SK-N-SH (cell line): ENCODE measurements at regions not wholly inside any gene's neighbourhood (a gene's known extent, or its start where the extent isn't known, plus 50 kb on each side); places are given as distances from the start of the nearest gene placed in this dataset.

Source experiments
- CTCF ChIA-PET: fragments of 300-600, 350-600 bp; formaldehyde crosslinking; extraction: SDS; loops from one replicate; lab custom pipeline; 2021; lab: Yijun Ruan, JAX
- POLR2A ChIA-PET: fragments of 350-600 bp; sonication (Branson Sonifier 250); formaldehyde crosslinking; extraction: SDS; loops from one replicate; lab custom pipeline; 2020; ENCODE audit warnings: antibody characterized with exemption, inconsistent platforms; lab: Yijun Ruan, JAX
- DNase-seq: peaks from one replicate; pipeline ENCODE4 v3.0.0; 2012
- H2AFZ ChIP-seq: fragments of 200-600 bp; sonication (generic); 2 replicates; pipeline ENCODE4 v1.8.1; 2016; ENCODE audit warnings: antibody characterized with exemption, mild to moderate bottlenecking, low read depth
- H3F3A ChIP-seq: fragments of 200-600 bp; sonication (generic); replicated peaks from 2 replicates; pipeline ENCODE3; 2016; ENCODE audit warnings: antibody characterized with exemption, mild to moderate bottlenecking; ENCODE audit not compliant: insufficient read depth
- H3K27ac ChIP-seq, 2 experiments: fragments of 200-500 bp in 1 of 2; fragments of 200-600 bp in 1 of 2; sonication (Bioruptor generic) in 1 of 2; sonication (generic), shearing (Covaris generic) in 1 of 2; 2 replicates each; pipeline versions ENCODE4 v1.5.1 to v1.6.1; 2014 to 2016; ENCODE audit warnings: low read depth in 2 of 2, inconsistent platforms in 1 of 2, low read length in 1 of 2, mild to moderate bottlenecking in 1 of 2, mixed read lengths in 1 of 2
- H3K27me3 ChIP-seq: fragments of 200-600 bp; sonication (generic), shearing (Covaris generic); 2 replicates; pipeline ENCODE4 v1.6.1; 2016; ENCODE audit warnings: mixed run types; ENCODE audit not compliant: insufficient read depth
- H3K36me3 ChIP-seq, 2 experiments: fragments of 200-500 bp in 1 of 2; fragments of 200-600 bp in 1 of 2; sonication (Bioruptor generic) in 1 of 2; sonication (generic) in 1 of 2; replicated peaks in 1 of 2; 2 replicates each; pipeline versions ENCODE3 to v1.5.1; 2014 to 2016; ENCODE audit warnings: low read length in 1 of 2, mild to moderate bottlenecking in 1 of 2; ENCODE audit not compliant: insufficient read depth in 2 of 2, control insufficient read depth in 1 of 2
- H3K4me1 ChIP-seq, 2 experiments: fragments of 200-500 bp in 1 of 2; fragments of 200-600 bp in 1 of 2; sonication (Bioruptor generic) in 1 of 2; sonication (generic), shearing (Covaris generic) in 1 of 2; 2 replicates each; pipeline versions ENCODE4 v1.5.1 to v1.6.1; 2014 to 2016; ENCODE audit warnings: low read depth in 1 of 2, low read length in 1 of 2, mixed run types in 1 of 2; ENCODE audit not compliant: insufficient read depth in 2 of 2, control insufficient read depth in 1 of 2
- H3K4me2 ChIP-seq: fragments of 200-600 bp; sonication (generic), shearing (Covaris generic); 2 replicates; pipeline ENCODE4 v1.6.1; 2017; ENCODE audit warnings: mixed run types
- H3K4me3 ChIP-seq, 2 experiments: fragments of 200-500 bp in 1 of 2; fragments of 200-600 bp in 1 of 2; sonication (Bioruptor generic) in 1 of 2; sonication (generic), shearing (Covaris generic) in 1 of 2; 2 replicates each; pipeline versions ENCODE4 v1.5.1 to v1.8.1; 2014 to 2016; ENCODE audit warnings: low read depth in 2 of 2, inconsistent platforms in 1 of 2, low read length in 1 of 2, mild to moderate bottlenecking in 1 of 2, mixed read lengths in 1 of 2, moderate library complexity in 1 of 2
- H3K79me2 ChIP-seq: fragments of 200-600 bp; sonication (generic); 2 replicates; pipeline ENCODE4 v1.8.1; 2017; ENCODE audit warnings: mild to moderate bottlenecking; ENCODE audit not compliant: insufficient read depth
- H3K9ac ChIP-seq: fragments of 200-600 bp; sonication (generic); 2 replicates; pipeline ENCODE4 v1.6.1; 2017; ENCODE audit warnings: mixed run types
- H3K9me2 ChIP-seq: fragments of 200-600 bp; sonication (generic); 2 replicates; pipeline ENCODE4 v1.6.1; 2017; ENCODE audit warnings: mixed run types
- H3K9me3 ChIP-seq: fragments of 200-600 bp; sonication (generic); 2 replicates; pipeline ENCODE4 v1.6.1; 2017; ENCODE audit warnings: mixed run types, mild to moderate bottlenecking, moderate library complexity
- H4K20me1 ChIP-seq: fragments of 200-600 bp; sonication (generic); 2 replicates; pipeline ENCODE4 v1.6.1; 2017; ENCODE audit warnings: mild to moderate bottlenecking, mixed run types; ENCODE audit not compliant: insufficient read depth
- ELF1 ChIP-seq: IDR thresholded peaks from 2 replicates; pipeline ENCODE4 v1.4.0; 2012
- EP300 ChIP-seq, 2 experiments: IDR thresholded peaks; 2 replicates each; pipeline versions ENCODE4 v1.4.0 to v1.6.1; 2012; ENCODE audit warnings: borderline replicate concordance in 1 of 2, low read depth in 1 of 2, low read length in 1 of 2
- EZH2phosphoT487 ChIP-seq: fragments of 200-600 bp; sonication (generic); IDR thresholded peaks from 2 replicates; pipeline ENCODE4 v1.6.1; 2017; ENCODE audit warnings: low read depth, mixed run types, mild to moderate bottlenecking, antibody characterized with exemption, moderate library complexity, borderline replicate concordance
- FOXM1 ChIP-seq: IDR thresholded peaks from 2 replicates; pipeline ENCODE4 v1.4.0; 2012; ENCODE audit warnings: low read depth, mild to moderate bottlenecking
- GABPA ChIP-seq: IDR thresholded peaks from 2 replicates; pipeline ENCODE4 v1.4.0; 2012; ENCODE audit warnings: low read depth, mild to moderate bottlenecking
- IRF3 ChIP-seq: fragments of 150-350 bp; IDR thresholded peaks from 2 replicates; pipeline ENCODE4 v1.6.1; 2016; ENCODE audit warnings: mild to moderate bottlenecking, low read depth, low read length
- MEF2A ChIP-seq: IDR thresholded peaks from 2 replicates; pipeline ENCODE4 v1.4.0; 2012; ENCODE audit warnings: low read depth, borderline replicate concordance
- MXI1 ChIP-seq: IDR thresholded peaks from 2 replicates; pipeline ENCODE4 v1.6.1; 2012; ENCODE audit warnings: mild to moderate bottlenecking, low read depth, low read length, improper control_type of control experiment
- NRF1 ChIP-seq: IDR thresholded peaks from 2 replicates; pipeline ENCODE4 v1.6.1; 2012; ENCODE audit warnings: low read depth, mild to moderate bottlenecking, low read length
- PBX3 ChIP-seq: IDR thresholded peaks from 2 replicates; pipeline ENCODE4; 2012
- POLR2AphosphoS5 ChIP-seq: IDR thresholded peaks from 2 replicates; pipeline ENCODE4 v1.6.1; 2012; ENCODE audit warnings: low read depth, low read length
- SIN3A ChIP-seq: IDR thresholded peaks from 2 replicates; pipeline ENCODE4 v1.6.1; 2012; ENCODE audit warnings: low read depth, mild to moderate bottlenecking, low read length, moderate library complexity, borderline replicate concordance
- TAF1 ChIP-seq: IDR thresholded peaks from 2 replicates; pipeline ENCODE4 v1.6.1; 2012; ENCODE audit warnings: low read depth, mild to moderate bottlenecking, low read length, moderate library complexity, borderline replicate concordance
- TEAD4 ChIP-seq: IDR thresholded peaks from 2 replicates; pipeline ENCODE4 v1.4.0; 2012; ENCODE audit warnings: mild to moderate bottlenecking, borderline replicate concordance; ENCODE audit not compliant: insufficient read depth
- YY1 ChIP-seq: IDR thresholded peaks from 2 replicates; pipeline ENCODE4 v1.4.0; 2012; ENCODE audit warnings: low read depth, mild to moderate bottlenecking
- ZBTB33 ChIP-seq: IDR thresholded peaks from 2 replicates; pipeline ENCODE4 v1.4.0; 2012; ENCODE audit warnings: low read depth, borderline replicate concordance
- WGBS: methylation state at CpG from one replicate; pipeline ENCODE4 v1.1.6; 2017; ENCODE audit warnings: low lambda C conversion rate; 5-methylcytosine and 5-hydroxymethylcytosine counted together
- TF ChIP-seq, protein P1 (sequence below): IDR thresholded peaks from 2 replicates; pipeline ENCODE4 v1.4.0; 2012; ENCODE audit warnings: low read depth
- TF ChIP-seq, protein P2 (sequence below): IDR thresholded peaks from 2 replicates; pipeline ENCODE4 v1.6.1; 2012; ENCODE audit warnings: mild to moderate bottlenecking, low read depth, low read length, moderate library complexity

- no peak for TF ChIP-seq MEF2A
- Histone ChIP-seq H4K20me1 (no peaks in the 10 kb centered on the region), H3K4me3 (no peak overlapping the region), H3K9ac (no peak overlapping the region), H3K27ac (no peak overlapping the region), H2AFZ (no peak overlapping the region), H3K4me1 (no peaks in the 10 kb centered on the region; a peak in 2 of 4 replicates), H3F3A (no peaks in the 10 kb centered on the region), H3K4me2 (no peak overlapping the region), H3K27me3 (no peaks in the 10 kb centered on the region), H3K79me2 (no peaks in the 10 kb centered on the region), H3K9me3 (no peaks in the 10 kb centered on the region), H3K9me2 (no peaks in the 10 kb centered on the region), H3K36me3 (no peaks in the 10 kb centered on the region)
- WGBS = 89% methylated on average over 1 of the region's 1 CpG
- CTCF ChIA-PET = no interaction called here
- no peak for DNase-seq
- POLR2A ChIA-PET = no interaction called here
Observed at GRCh38 chr4:125794989-125795388, 480.2 kb downstream of the FAT4 start.

DNA sequence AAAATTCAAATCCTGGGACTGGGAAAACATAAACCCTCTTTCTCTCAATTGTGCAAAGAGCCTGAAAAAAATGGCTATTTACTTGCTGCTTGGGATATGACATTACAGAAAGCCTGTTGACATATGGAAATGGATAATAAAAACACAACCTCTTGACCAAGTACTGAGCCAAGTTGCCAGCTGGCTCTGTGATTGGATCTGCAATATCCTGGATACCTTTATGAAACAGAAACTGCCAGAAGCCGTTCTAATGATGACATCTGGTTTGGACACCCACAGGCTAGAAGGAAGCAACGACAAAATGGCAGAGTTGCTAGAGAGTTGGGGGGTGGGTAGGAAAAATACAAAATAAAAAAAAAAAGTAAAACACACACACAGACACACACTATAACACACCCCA lies 481.4 kb downstream of the FAT4 start:
- 18% methylated on average over 2 of the region's 2 CpGs for WGBS
- ChIA-PET POLR2A (no interaction called here), CTCF (interaction anchor here (0.6 kb wide), 1 partner anchor 194 kb away, joined by 4 read pairs; no protein-coding TSS in a partner anchor)
- H3K4me2 ChIP-seq = no peak overlapping the region
- no peaks in the 10 kb centered on the region for H3F3A ChIP-seq
- H3K36me3 ChIP-seq = no peaks in the 10 kb centered on the region
- H3K27me3 ChIP-seq = no peaks in the 10 kb centered on the region
- H3K4me3 ChIP-seq = no peak overlapping the region
- H3K4me1 ChIP-seq = no peaks in the 10 kb centered on the region; a peak in 2 of 4 replicates
- H3K9me2 ChIP-seq = no peaks in the 10 kb centered on the region
- H3K79me2 ChIP-seq = no peaks in the 10 kb centered on the region
- no peaks in the 10 kb centered on the region for H4K20me1 ChIP-seq
- peak; percentile 49 for DNase-seq
- H3K9ac ChIP-seq = no peak overlapping the region
- H2AFZ ChIP-seq = no peak overlapping the region; the same call in 1 of the 2 replicates
- H3K27ac ChIP-seq = peak overlapping the region in 1 of 2 experiments; percentile 58; a peak in 1 of 4 replicates
- H3K9me3 ChIP-seq = no peaks in the 10 kb centered on the region
- TF ChIP-seq NRF1 (no peak), MXI1 (no peak), EP300 (IDR thresholded peaks at IDR 0.05; ENCODE audit: borderline replicate concordance in 1 of 2, low read depth in 1 of 2, low read length in 1 of 2) (peak in 1 of 2 experiments; percentile 68; a peak in 1 of 4 replicates), POLR2AphosphoS5 (no peak), PBX3 (no peak), MEF2A (no peak), IRF3 (no peak), ZBTB33 (no peak), GABPA (no peak), ELF1 (no peak), EZH2phosphoT487 (no peak), FOXM1 (no peak), YY1 (no peak), TAF1 (no peak), TEAD4 (no peak), SIN3A (no peak)
- TF ChIP-seq, protein P1, sequence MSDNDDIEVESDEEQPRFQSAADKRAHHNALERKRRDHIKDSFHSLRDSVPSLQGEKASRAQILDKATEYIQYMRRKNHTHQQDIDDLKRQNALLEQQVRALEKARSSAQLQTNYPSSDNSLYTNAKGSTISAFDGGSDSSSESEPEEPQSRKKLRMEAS = no peak
- TF ChIP-seq, protein P2, sequence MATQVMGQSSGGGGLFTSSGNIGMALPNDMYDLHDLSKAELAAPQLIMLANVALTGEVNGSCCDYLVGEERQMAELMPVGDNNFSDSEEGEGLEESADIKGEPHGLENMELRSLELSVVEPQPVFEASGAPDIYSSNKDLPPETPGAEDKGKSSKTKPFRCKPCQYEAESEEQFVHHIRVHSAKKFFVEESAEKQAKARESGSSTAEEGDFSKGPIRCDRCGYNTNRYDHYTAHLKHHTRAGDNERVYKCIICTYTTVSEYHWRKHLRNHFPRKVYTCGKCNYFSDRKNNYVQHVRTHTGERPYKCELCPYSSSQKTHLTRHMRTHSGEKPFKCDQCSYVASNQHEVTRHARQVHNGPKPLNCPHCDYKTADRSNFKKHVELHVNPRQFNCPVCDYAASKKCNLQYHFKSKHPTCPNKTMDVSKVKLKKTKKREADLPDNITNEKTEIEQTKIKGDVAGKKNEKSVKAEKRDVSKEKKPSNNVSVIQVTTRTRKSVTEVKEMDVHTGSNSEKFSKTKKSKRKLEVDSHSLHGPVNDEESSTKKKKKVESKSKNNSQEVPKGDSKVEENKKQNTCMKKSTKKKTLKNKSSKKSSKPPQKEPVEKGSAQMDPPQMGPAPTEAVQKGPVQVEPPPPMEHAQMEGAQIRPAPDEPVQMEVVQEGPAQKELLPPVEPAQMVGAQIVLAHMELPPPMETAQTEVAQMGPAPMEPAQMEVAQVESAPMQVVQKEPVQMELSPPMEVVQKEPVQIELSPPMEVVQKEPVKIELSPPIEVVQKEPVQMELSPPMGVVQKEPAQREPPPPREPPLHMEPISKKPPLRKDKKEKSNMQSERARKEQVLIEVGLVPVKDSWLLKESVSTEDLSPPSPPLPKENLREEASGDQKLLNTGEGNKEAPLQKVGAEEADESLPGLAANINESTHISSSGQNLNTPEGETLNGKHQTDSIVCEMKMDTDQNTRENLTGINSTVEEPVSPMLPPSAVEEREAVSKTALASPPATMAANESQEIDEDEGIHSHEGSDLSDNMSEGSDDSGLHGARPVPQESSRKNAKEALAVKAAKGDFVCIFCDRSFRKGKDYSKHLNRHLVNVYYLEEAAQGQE = no peak
